GM18868 (cell line): ENCODE measurements at regions not wholly inside any gene's neighbourhood (a gene's known extent, or its start where the extent isn't known, plus 50 kb on each side); places are given as distances from the start of the nearest gene placed in this dataset.

ENCODE experiments used
- ATAC-seq: cut with Tn5 transposase; IDR thresholded peaks from one replicate; pipeline ENCODE4 v1.9.1; 2021; ENCODE audit warnings: mild to moderate bottlenecking, moderate library complexity; ENCODE audit not compliant: unreplicated experiment

GRCh38 chr3:165133188-165133899, 55.0 kb upstream of the SI start:
- peak; percentile 85 for ATAC-seq

DNA sequence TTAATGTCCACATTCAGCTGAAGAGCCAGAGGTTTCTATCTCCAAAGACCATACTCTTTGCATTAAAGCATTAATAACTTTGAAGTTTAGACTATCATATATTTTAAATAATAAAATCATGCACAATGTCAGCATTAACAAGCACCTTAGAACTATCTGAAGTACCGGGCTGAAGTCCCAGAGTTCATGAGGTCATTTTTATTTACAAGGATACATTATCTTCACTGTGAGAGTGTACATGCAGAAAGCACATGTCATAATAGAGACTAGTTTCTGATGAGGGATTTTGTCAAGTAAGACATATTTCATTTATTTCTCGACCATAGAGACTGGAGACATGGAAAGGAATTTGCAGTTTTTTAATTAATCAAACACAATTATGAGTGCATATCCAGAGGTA, 52.4 kb upstream of the SI start:
- ATAC-seq, result no peak

DNA sequence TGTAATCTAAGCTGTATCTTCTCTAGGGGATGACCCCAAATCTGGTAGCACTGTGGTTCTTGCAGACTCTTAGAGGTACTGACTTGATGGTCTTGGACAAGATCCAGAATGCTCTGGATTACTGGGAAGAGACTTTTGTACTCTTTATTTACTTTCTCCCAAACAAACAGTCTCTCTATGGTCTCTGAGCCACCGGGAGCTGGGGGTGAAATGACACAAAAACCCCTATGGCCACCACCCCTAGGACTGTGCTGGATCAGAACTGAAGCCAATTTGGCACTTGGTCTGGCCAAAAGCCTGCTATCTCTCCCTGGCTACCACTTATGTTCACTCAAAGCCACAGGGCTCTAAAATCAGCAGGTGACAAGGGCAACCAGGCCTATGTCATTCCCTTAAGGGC, 50.2 kb upstream of the SI start:
- ATAC-seq, result no peak
